ENCODE measurements at regions not wholly inside any gene's neighbourhood (a gene's known extent, or its start where the extent isn't known, plus 50 kb on each side); places are given as distances from the start of the nearest gene placed in this dataset.

DNA sequence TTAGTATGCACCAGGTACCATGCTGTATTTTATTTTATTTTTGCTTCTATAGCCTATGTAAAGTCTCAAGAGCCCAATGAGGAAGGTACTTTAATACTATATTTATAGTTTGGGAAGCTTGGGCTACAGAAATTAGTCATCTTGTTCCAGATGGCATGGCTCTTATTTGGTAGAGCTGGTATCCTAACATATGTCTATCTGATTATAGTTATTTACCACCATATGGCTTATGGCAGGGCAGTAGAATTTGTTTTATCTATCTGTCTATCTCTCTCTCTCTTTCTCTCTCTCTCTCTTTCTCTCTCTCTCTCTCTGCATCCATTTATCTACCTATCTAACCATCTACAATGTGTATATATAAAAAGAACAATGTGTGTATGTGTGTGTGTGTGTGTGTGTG is 1293.7 kb upstream of the SLC39A10 start:
- Histone ChIP-seq H3K27me3 (no peaks in the 10 kb centered on the region), H3K4me1 (ENCODE audit: control insufficient read depth in 1 of 2, insufficient read depth in 1 of 2, low read depth in 1 of 2, low read length in 1 of 2) (no peaks in the 10 kb centered on the region), H3K36me3 (no peaks in the 10 kb centered on the region), H3K4me3 (ENCODE audit: low read depth in 1 of 2, low read length in 1 of 2) (no peak overlapping the region), H3K27ac (no peak overlapping the region), H3K9me3 (no peaks in the 10 kb centered on the region)
- TF ChIP-seq CTCF (IDR thresholded peaks at IDR 0.05) = no peak

- no peaks in the 10 kb centered on the region for H3K27me3 ChIP-seq
- no peaks in the 10 kb centered on the region for H3K9me3 ChIP-seq
- H3K4me3 ChIP-seq (ENCODE audit: low read depth in 1 of 2, low read length in 1 of 2) = no peak overlapping the region
- no peaks in the 10 kb centered on the region for H3K36me3 ChIP-seq
- H3K27ac ChIP-seq = no peak overlapping the region
- no peak for TF ChIP-seq CTCF (IDR thresholded peaks at IDR 0.05)
- no peaks in the 10 kb centered on the region for H3K4me1 ChIP-seq (ENCODE audit: control insufficient read depth in 1 of 2, insufficient read depth in 1 of 2, low read depth in 1 of 2, low read length in 1 of 2)
These were observed 1304.5 kb upstream of the SLC39A10 start for GRCh38 chr2:194352505-194352904.

- Histone ChIP-seq H3K27me3 (no peaks in the 10 kb centered on the region), H3K27ac (no peak overlapping the region), H3K4me3 (ENCODE audit: low read depth in 1 of 2, low read length in 1 of 2) (no peak overlapping the region), H3K36me3 (no peaks in the 10 kb centered on the region), H3K4me1 (ENCODE audit: control insufficient read depth in 1 of 2, insufficient read depth in 1 of 2, low read depth in 1 of 2, low read length in 1 of 2) (no peaks in the 10 kb centered on the region), H3K9me3 (no peaks in the 10 kb centered on the region)
- no peak for TF ChIP-seq CTCF (IDR thresholded peaks at IDR 0.05)
These were observed 1310.8 kb upstream of the SLC39A10 start for GRCh38 chr2:194346193-194346592.

DNA sequence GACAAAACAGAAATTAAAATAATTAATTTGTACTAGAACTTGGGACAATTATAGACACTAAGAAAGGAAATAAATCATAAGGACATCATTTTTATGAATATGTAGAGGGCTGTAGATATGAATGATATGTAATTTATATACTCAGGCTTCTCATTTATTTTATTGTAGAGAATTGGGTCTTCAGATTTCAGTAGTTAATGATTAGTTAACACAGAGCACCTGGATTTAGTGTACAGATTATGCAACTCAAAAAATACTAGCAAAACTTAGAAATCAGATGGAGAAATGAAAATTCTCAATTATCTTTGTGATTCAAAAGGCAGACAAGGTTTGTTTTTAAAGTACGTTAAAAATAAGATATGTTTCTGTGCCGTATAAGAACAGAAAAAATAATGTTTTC is 1311.7 kb upstream of the SLC39A10 start:
- TF ChIP-seq CTCF (IDR thresholded peaks at IDR 0.05) = no peak
- Histone ChIP-seq H3K4me1 (ENCODE audit: control insufficient read depth in 1 of 2, insufficient read depth in 1 of 2, low read depth in 1 of 2, low read length in 1 of 2) (no peaks in the 10 kb centered on the region), H3K27ac (no peak overlapping the region), H3K4me3 (ENCODE audit: low read depth in 1 of 2, low read length in 1 of 2) (no peak overlapping the region), H3K9me3 (no peaks in the 10 kb centered on the region), H3K27me3 (no peaks in the 10 kb centered on the region), H3K36me3 (no peaks in the 10 kb centered on the region)

- no peak overlapping the region for H3K4me3 ChIP-seq (ENCODE audit: low read depth in 1 of 2, low read length in 1 of 2)
- no peaks in the 10 kb centered on the region for H3K9me3 ChIP-seq
- H3K4me1 ChIP-seq (ENCODE audit: control insufficient read depth in 1 of 2, insufficient read depth in 1 of 2, low read depth in 1 of 2, low read length in 1 of 2) = no peaks in the 10 kb centered on the region
- H3K36me3 ChIP-seq = no peaks in the 10 kb centered on the region
- no peak for TF ChIP-seq CTCF (IDR thresholded peaks at IDR 0.05)
- H3K27me3 ChIP-seq = no peaks in the 10 kb centered on the region
- no peak overlapping the region for H3K27ac ChIP-seq
These were observed 1313.9 kb upstream of the SLC39A10 start for GRCh38 chr2:194343167-194343566.
